ENCODE measurements at regions not wholly inside any gene's neighbourhood (a gene's known extent, or its start where the extent isn't known, plus 50 kb on each side); places are given as distances from the start of the nearest gene placed in this dataset.
"Not testable (repeated sequence)": the region's sequence is repeated elsewhere in the genome, so short reads cannot be mapped to it uniquely, and the experiment has no call there.

- POLR2A ChIA-PET, result no interaction called here
- Mint-ChIP-seq H3K4me3 (no peak overlapping the region), H3K4me1 (ENCODE audit: low read depth) (no peaks in the 10 kb centered on the region), H3K27ac (no peak overlapping the region), H3K27me3 (ENCODE audit: low read depth) (no peaks in the 10 kb centered on the region), H3K9me3 (ENCODE audit: insufficient read depth) (no peaks in the 10 kb centered on the region), H3K36me3 (ENCODE audit: low read depth) (no peaks in the 10 kb centered on the region)
- ATAC-seq (no peak), DNase-seq (no peak)
- CTCF ChIA-PET, result no interaction called here
Measured at GRCh38 chr9:18056269-18056992, 417.5 kb upstream of the ADAMTSL1 start.

DNA sequence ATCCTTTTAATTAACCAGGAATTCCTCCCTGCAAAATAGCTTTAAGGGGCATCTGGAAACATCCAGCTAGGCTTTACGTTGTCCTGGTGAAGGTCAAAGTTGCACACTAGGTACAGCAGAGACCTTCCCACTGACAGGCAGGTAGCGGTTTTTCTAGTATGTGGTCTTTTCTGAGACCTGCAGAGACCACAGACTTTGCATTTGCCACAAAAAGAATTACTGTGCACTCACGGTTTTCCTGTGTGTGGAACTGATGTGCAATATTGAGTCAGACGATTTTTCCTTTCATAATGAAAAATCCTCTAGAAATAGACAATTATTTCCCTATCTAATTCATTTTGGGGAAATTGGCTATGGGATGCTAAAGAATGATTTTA is 417.0 kb upstream of the ADAMTSL1 start:
- no peaks in the 10 kb centered on the region for H3K9me3 Mint-ChIP-seq (ENCODE audit: insufficient read depth)
- ATAC-seq (no peak), DNase-seq (no peak)
- CTCF ChIA-PET, result no interaction called here
- H3K4me1 Mint-ChIP-seq (ENCODE audit: low read depth), result no peaks in the 10 kb centered on the region
- no peak overlapping the region for H3K27ac Mint-ChIP-seq
- POLR2A ChIA-PET, result no interaction called here
- H3K36me3 Mint-ChIP-seq (ENCODE audit: low read depth), result no peaks in the 10 kb centered on the region
- no peaks in the 10 kb centered on the region for H3K27me3 Mint-ChIP-seq (ENCODE audit: low read depth)
- H3K4me3 Mint-ChIP-seq, result no peak overlapping the region

- ChIA-PET CTCF (no interaction called here), POLR2A (no interaction called here)
- no peak overlapping the region for H3K4me3 Mint-ChIP-seq
- H3K27ac Mint-ChIP-seq, result no peak overlapping the region
- ATAC-seq (no peak), DNase-seq (no peak)
- no peaks in the 10 kb centered on the region for H3K9me3 Mint-ChIP-seq (ENCODE audit: insufficient read depth)
- no peaks in the 10 kb centered on the region for H3K36me3 Mint-ChIP-seq (ENCODE audit: low read depth)
- no peaks in the 10 kb centered on the region for H3K27me3 Mint-ChIP-seq (ENCODE audit: low read depth)
- no peaks in the 10 kb centered on the region for H3K4me1 Mint-ChIP-seq (ENCODE audit: low read depth)
Measured at GRCh38 chr9:18058564-18059442, 415.1 kb upstream of the ADAMTSL1 start.

DNA sequence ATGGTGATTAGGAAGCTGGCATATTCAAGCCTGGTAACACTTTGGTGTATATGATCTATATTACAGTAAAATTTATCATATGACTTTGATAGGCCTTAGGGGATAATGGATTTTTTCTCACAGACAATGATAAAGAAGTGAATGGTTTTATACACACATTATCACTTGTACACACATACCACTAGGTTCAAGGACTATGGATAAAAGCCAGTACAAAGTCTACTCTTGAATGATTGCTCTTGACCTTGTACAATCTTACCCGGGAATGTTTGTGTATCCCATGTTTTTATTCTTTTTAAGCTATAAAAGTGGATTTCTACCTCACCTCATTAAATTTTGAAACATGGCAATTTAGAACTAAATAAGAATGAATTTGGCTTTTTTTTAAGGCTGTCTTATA is 414.5 kb upstream of the ADAMTSL1 start:
- H3K27me3 Mint-ChIP-seq (ENCODE audit: low read depth), result no peaks in the 10 kb centered on the region
- no peaks in the 10 kb centered on the region for H3K9me3 Mint-ChIP-seq (ENCODE audit: insufficient read depth)
- ChIA-PET CTCF (no interaction called here), POLR2A (no interaction called here)
- no peaks in the 10 kb centered on the region for H3K4me1 Mint-ChIP-seq (ENCODE audit: low read depth)
- H3K36me3 Mint-ChIP-seq (ENCODE audit: low read depth), result no peaks in the 10 kb centered on the region
- no peak overlapping the region for H3K4me3 Mint-ChIP-seq
- DNase-seq (no peak), ATAC-seq (no peak)
- H3K27ac Mint-ChIP-seq, result no peak overlapping the region

- CTCF ChIA-PET, result no interaction called here
- Mint-ChIP-seq H3K4me1 (ENCODE audit: low read depth) (no peaks in the 10 kb centered on the region), H3K27ac (no peak overlapping the region), H3K36me3 (ENCODE audit: low read depth) (no peaks in the 10 kb centered on the region), H3K9me3 (ENCODE audit: insufficient read depth) (no peaks in the 10 kb centered on the region), H3K4me3 (no peak overlapping the region), H3K27me3 (ENCODE audit: low read depth) (no peaks in the 10 kb centered on the region)
- POLR2A ChIA-PET, result no interaction called here
- no peak for ATAC-seq
- no peak for DNase-seq
Measured at GRCh38 chr9:18060269-18060934, 413.6 kb upstream of the ADAMTSL1 start.

GRCh38 chr9:18061332-18061731 is 412.6 kb upstream of the ADAMTSL1 start:
- CTCF ChIA-PET, result no interaction called here
- Mint-ChIP-seq H3K27ac (no peak overlapping the region), H3K4me1 (ENCODE audit: low read depth) (no peaks in the 10 kb centered on the region), H3K27me3 (ENCODE audit: low read depth) (no peaks in the 10 kb centered on the region), H3K36me3 (ENCODE audit: low read depth) (no peaks in the 10 kb centered on the region), H3K4me3 (no peak overlapping the region), H3K9me3 (ENCODE audit: insufficient read depth) (no peaks in the 10 kb centered on the region)
- DNase-seq (no peak), ATAC-seq (no peak)
- POLR2A ChIA-PET, result no interaction called here

DNA sequence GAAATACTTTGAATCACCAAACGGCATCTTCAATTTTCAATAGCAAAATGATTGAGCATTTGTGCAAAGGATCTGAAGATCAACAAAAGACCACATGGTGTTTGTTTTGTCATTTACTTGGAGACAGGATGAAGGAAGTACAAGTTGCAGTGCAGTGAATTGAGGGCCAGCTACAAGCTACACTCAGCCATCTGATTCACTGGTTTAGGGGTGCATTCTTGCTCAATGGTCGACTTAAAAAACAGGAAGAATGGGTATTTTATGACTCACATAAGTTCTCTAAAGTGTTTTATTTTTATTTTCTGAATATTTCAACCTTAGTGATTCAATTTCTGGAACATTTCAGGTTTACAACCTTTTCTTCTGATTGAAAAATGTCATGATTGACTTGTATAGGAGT is 412.1 kb upstream of the ADAMTSL1 start:
- no peaks in the 10 kb centered on the region for H3K36me3 Mint-ChIP-seq (ENCODE audit: low read depth)
- H3K4me1 Mint-ChIP-seq (ENCODE audit: low read depth), result no peaks in the 10 kb centered on the region
- no peaks in the 10 kb centered on the region for H3K27me3 Mint-ChIP-seq (ENCODE audit: low read depth)

GRCh38 chr9:18063856-18064390 is 410.0 kb upstream of the ADAMTSL1 start:
- CTCF ChIA-PET, result no interaction called here
- Mint-ChIP-seq H3K27me3 (ENCODE audit: low read depth) (no peaks in the 10 kb centered on the region), H3K27ac (no peak overlapping the region), H3K36me3 (ENCODE audit: low read depth) (no peaks in the 10 kb centered on the region), H3K4me1 (ENCODE audit: low read depth) (no peaks in the 10 kb centered on the region), H3K4me3 (no peak overlapping the region), H3K9me3 (ENCODE audit: insufficient read depth) (no peaks in the 10 kb centered on the region)
- DNase-seq, result no peak
- POLR2A ChIA-PET, result no interaction called here
- no peak for ATAC-seq

More for the DNA sequence above, 412.1 kb upstream of the ADAMTSL1 start:
- ChIA-PET POLR2A (no interaction called here), CTCF (no interaction called here)
- DNase-seq (no peak), ATAC-seq (no peak)
- Mint-ChIP-seq H3K4me3 (no peak overlapping the region), H3K27ac (no peak overlapping the region), H3K9me3 (ENCODE audit: insufficient read depth) (no peaks in the 10 kb centered on the region)

GRCh38 chr9:18066608-18067007 is 407.3 kb upstream of the ADAMTSL1 start:
- ATAC-seq; CTCF ChIA-PET; H3K36me3 Mint-ChIP-seq (ENCODE audit: low read depth); POLR2A ChIA-PET; DNase-seq; H3K27me3 Mint-ChIP-seq (ENCODE audit: low read depth); H3K4me1 Mint-ChIP-seq (ENCODE audit: low read depth); H3K4me3 Mint-ChIP-seq; H3K27ac Mint-ChIP-seq; H3K9me3 Mint-ChIP-seq (ENCODE audit: insufficient read depth): not testable (repeated sequence)

DNA sequence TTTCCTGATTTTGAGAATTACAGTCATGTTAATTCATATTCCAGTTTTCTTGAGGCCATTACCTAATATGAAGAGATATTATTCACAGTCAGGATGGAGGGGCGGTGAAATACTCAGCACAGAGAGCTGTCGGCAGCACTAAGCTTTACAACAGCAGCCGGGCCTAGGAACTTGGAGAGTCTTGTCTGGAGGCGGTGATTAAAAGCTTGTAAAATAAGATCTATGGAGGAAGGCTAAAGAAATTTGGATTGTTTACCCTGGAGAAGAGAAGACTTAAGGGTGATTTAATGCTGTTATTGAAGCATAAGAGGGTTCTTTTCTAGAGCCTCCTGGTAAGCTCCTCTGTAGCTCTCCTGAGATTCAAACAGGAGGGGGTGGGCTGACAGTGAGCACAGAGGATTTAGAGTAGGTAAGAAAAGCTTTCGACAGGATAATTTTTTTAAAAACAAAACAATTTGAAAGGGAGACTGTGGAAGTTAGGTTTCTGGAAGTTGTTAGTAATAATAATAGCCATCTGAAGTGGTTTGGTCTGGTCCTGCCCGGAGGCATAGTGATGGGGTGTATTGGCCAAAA is 406.3 kb upstream of the ADAMTSL1 start:
- ATAC-seq, result no peak
- DNase-seq, result no peak
- H3K4me1 Mint-ChIP-seq (ENCODE audit: low read depth), result no peaks in the 10 kb centered on the region
- no peaks in the 10 kb centered on the region for H3K36me3 Mint-ChIP-seq (ENCODE audit: low read depth)
- H3K27me3 Mint-ChIP-seq (ENCODE audit: low read depth), result no peaks in the 10 kb centered on the region
- CTCF ChIA-PET, result interaction anchor here (0.9 kb wide), 1 partner anchor 12 kb away, joined by 3 read pairs; no protein-coding TSS in a partner anchor
- POLR2A ChIA-PET, result no interaction called here
- H3K9me3 Mint-ChIP-seq (ENCODE audit: insufficient read depth), result no peaks in the 10 kb centered on the region
- no peak overlapping the region for H3K27ac Mint-ChIP-seq
- H3K4me3 Mint-ChIP-seq, result no peak overlapping the region

- DNase-seq (no peak), ATAC-seq (no peak)
- POLR2A ChIA-PET, result no interaction called here
- CTCF ChIA-PET, result no interaction called here
- Mint-ChIP-seq H3K27me3 (ENCODE audit: low read depth) (no peaks in the 10 kb centered on the region), H3K27ac (no peak overlapping the region), H3K36me3 (ENCODE audit: low read depth) (no peaks in the 10 kb centered on the region), H3K4me1 (ENCODE audit: low read depth) (no peaks in the 10 kb centered on the region), H3K4me3 (no peak overlapping the region), H3K9me3 (ENCODE audit: insufficient read depth) (no peaks in the 10 kb centered on the region)
Measured at GRCh38 chr9:18068900-18069299, 405.1 kb upstream of the ADAMTSL1 start.

DNA sequence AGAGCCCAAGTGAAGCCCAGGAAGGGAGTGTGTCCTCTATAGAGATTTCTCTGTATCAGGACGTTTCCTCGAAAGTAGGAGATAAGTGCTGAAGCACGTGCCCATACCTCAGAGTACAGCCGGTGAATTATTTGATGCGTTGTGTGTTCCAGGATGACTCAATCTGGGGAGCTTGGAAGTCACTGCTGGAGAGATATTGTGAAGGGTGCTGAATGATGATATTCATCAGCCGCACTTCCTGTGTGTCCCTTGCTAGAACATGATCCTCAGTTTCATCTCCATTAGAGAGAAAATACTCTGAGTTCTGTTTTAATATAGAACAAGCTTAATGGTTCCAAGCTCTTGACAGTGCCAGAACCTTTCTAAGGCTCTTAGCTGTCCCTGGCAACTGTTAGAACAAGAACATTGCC is 402.3 kb upstream of the ADAMTSL1 start:
- H3K4me1 Mint-ChIP-seq (ENCODE audit: low read depth), result no peaks in the 10 kb centered on the region
- no peak overlapping the region for H3K27ac Mint-ChIP-seq
- H3K9me3 Mint-ChIP-seq (ENCODE audit: insufficient read depth), result no peaks in the 10 kb centered on the region
- no peaks in the 10 kb centered on the region for H3K27me3 Mint-ChIP-seq (ENCODE audit: low read depth)
- CTCF ChIA-PET, result no interaction called here
- POLR2A ChIA-PET, result no interaction called here
- no peak for DNase-seq
- H3K36me3 Mint-ChIP-seq (ENCODE audit: low read depth), result no peaks in the 10 kb centered on the region
- no peak for ATAC-seq
- no peak overlapping the region for H3K4me3 Mint-ChIP-seq
